H1 (cell line): ENCODE measurements at regions not wholly inside any gene's neighbourhood (a gene's known extent, or its start where the extent isn't known, plus 50 kb on each side); places are given as distances from the start of the nearest gene placed in this dataset.

Experiments used
- CTCF ChIA-PET: fragments of 300-600 bp; sonication (Branson Sonifier 250); formaldehyde crosslinking; loops from one replicate; lab custom pipeline; 2021; ENCODE audit not compliant: partially characterized antibody; lab: Charles Lee
- POLR2A ChIA-PET: fragments of 300-600 bp; sonication (Branson Sonifier 250); formaldehyde crosslinking; loops from one replicate; lab custom pipeline; 2021; ENCODE audit warnings: inconsistent platforms; ENCODE audit not compliant: partially characterized antibody; lab: Charles Lee
- DNase-seq, 2 experiments: peaks; one replicate each; pipeline versions ENCODE4 v3.0.0 to v3.0.0-alpha.2; 2010 to 2022; ENCODE audit warnings: low spot score in 2 of 2, low read depth in 1 of 2, mixed read lengths in 1 of 2
- FAIRE-seq: peaks from 2 replicates; lab custom pipeline; 2011; peaks lifted over from hg19 to GRCh38; lab: Jason Lieb, UNC
- H2AFZ ChIP-seq: 2 replicates; pipeline ENCODE4 v1.8.1; 2012; ENCODE audit warnings: low read length, inconsistent platforms
- H2AK5ac ChIP-seq: 2 replicates; pipeline ENCODE4 v1.6.1; 2013; ENCODE audit warnings: low read depth, low read length
- H2BK120ac ChIP-seq: replicated peaks from 2 replicates; pipeline ENCODE3; 2013; ENCODE audit warnings: low read depth, low read length, inconsistent platforms
- H2BK12ac ChIP-seq: 2 replicates; pipeline ENCODE4 v1.6.1; 2013; ENCODE audit warnings: low read depth, low read length
- H2BK15ac ChIP-seq: 2 replicates; pipeline ENCODE4 v1.6.1; 2013; ENCODE audit warnings: low read length
- H2BK20ac ChIP-seq: 2 replicates; pipeline ENCODE4 v1.6.1; 2013; ENCODE audit warnings: low read length
- H2BK5ac ChIP-seq: 2 replicates; pipeline ENCODE4 v1.6.1; 2013; ENCODE audit warnings: low read depth, low read length
- H3K14ac ChIP-seq: 2 replicates; pipeline ENCODE4 v1.6.1; 2013; ENCODE audit warnings: inconsistent platforms; ENCODE audit not compliant: insufficient read length
- H3K18ac ChIP-seq: 2 replicates; pipeline ENCODE4 v1.6.1; 2013; ENCODE audit warnings: low read length; ENCODE audit errors: extremely low read depth
- H3K23ac ChIP-seq: 2 replicates; pipeline ENCODE4 v1.6.1; 2013; ENCODE audit warnings: inconsistent platforms; ENCODE audit not compliant: insufficient read length
- H3K23me2 ChIP-seq: 2 replicates; pipeline ENCODE4 v1.6.1; 2013; ENCODE audit warnings: low read depth, low read length
- H3K27ac ChIP-seq: 2 replicates; pipeline ENCODE4 v1.6.1; 2011; ENCODE audit warnings: low read depth, low read length, inconsistent platforms
- H3K27me3 ChIP-seq, 4 experiments: replicated peaks in 1 of 4; 1 replicate in 1 of 4; 2 replicates in 3 of 4; pipeline versions ENCODE4 v1.6.1 to v1.8.1; 2011 to 2013; ENCODE audit warnings: low read length in 3 of 4, mild to moderate bottlenecking in 3 of 4, inconsistent platforms in 2 of 4, mixed read lengths in 2 of 4, moderate library complexity in 1 of 4; ENCODE audit not compliant: control insufficient read depth in 3 of 4, insufficient read depth in 3 of 4; ENCODE audit errors: extremely low read depth in 1 of 4
- H3K36me3 ChIP-seq, 4 experiments: 2 replicates each; pipeline versions ENCODE4 v1.6.1 to v1.8.1; 2011 to 2013; ENCODE audit warnings: mild to moderate bottlenecking in 4 of 4, low read length in 3 of 4, moderate library complexity in 2 of 4, control low read depth in 1 of 4, inconsistent platforms in 1 of 4; ENCODE audit not compliant: insufficient read depth in 4 of 4, control insufficient read depth in 2 of 4
- H3K4ac ChIP-seq: replicated peaks from 2 replicates; pipeline ENCODE3; 2013; ENCODE audit warnings: low read length, low read depth, mixed read lengths, inconsistent platforms; ENCODE audit not compliant: insufficient read length
- H3K4me1 ChIP-seq, 4 experiments: replicated peaks in 1 of 4; 1 replicate in 1 of 4; 2 replicates in 3 of 4; pipeline versions ENCODE4 v1.6.1 to v1.8.1; 2011 to 2013; ENCODE audit warnings: low read length in 3 of 4, inconsistent platforms in 2 of 4, mixed read lengths in 1 of 4; ENCODE audit not compliant: insufficient read depth in 4 of 4, control insufficient read depth in 3 of 4
- H3K4me2 ChIP-seq, 2 experiments: 2 replicates each; pipeline versions ENCODE4 v1.6.1 to v1.8.1; 2011 to 2013; ENCODE audit warnings: low read depth in 2 of 2, low read length in 2 of 2, control low read depth in 1 of 2, inconsistent platforms in 1 of 2, mild to moderate bottlenecking in 1 of 2; ENCODE audit not compliant: insufficient read depth in 1 of 2
- H3K4me3 ChIP-seq, 4 experiments: fragments of 200-600, 300-600 bp in 1 of 4; sonication (generic), shearing (Covaris generic), sonication (Bioruptor Twin) in 1 of 4; 2 replicates each; pipeline versions ENCODE4 v1.5.1 to v1.8.1; 2011 to 2016; ENCODE audit warnings: low read length in 4 of 4, low read depth in 3 of 4, control low read depth in 2 of 4, inconsistent platforms in 2 of 4, mild to moderate bottlenecking in 2 of 4, mixed read lengths in 1 of 4, moderate library complexity in 1 of 4; ENCODE audit not compliant: insufficient read depth in 2 of 4; ENCODE audit errors: extremely low read depth in 1 of 4
- H3K56ac ChIP-seq: replicated peaks from 2 replicates; pipeline ENCODE3; 2013; ENCODE audit warnings: low read depth, mild to moderate bottlenecking, mixed read lengths, low read length, inconsistent platforms; ENCODE audit not compliant: insufficient read length
- H3K79me1 ChIP-seq: 2 replicates; pipeline ENCODE4 v1.6.1; 2013; ENCODE audit warnings: low read depth, low read length, control low read depth
- H3K79me2 ChIP-seq, 2 experiments: 2 replicates each; pipeline versions ENCODE4 v1.6.1 to v1.8.1; 2012 to 2013; ENCODE audit warnings: low read length in 2 of 2, mild to moderate bottlenecking in 2 of 2, inconsistent platforms in 1 of 2; ENCODE audit not compliant: insufficient read depth in 2 of 2, control insufficient read depth in 1 of 2
- H3K9ac ChIP-seq, 4 experiments: replicated peaks in 1 of 4; 1 replicate in 1 of 4; 2 replicates in 3 of 4; pipeline versions ENCODE4 v1.6.1 to v1.8.1; 2011 to 2013; ENCODE audit warnings: low read depth in 3 of 4, low read length in 3 of 4, control low read depth in 2 of 4, mild to moderate bottlenecking in 2 of 4, moderate library complexity in 2 of 4, inconsistent platforms in 1 of 4; ENCODE audit errors: extremely low read depth in 1 of 4
- H3K9me3 ChIP-seq, 2 experiments: 2 replicates each; pipeline versions ENCODE4 v1.6.1 to v1.8.1; 2012 to 2013; ENCODE audit warnings: mild to moderate bottlenecking in 2 of 2, moderate library complexity in 2 of 2, control low read depth in 1 of 2, inconsistent platforms in 1 of 2, low read depth in 1 of 2, low read length in 1 of 2, mixed read lengths in 1 of 2; ENCODE audit not compliant: insufficient read depth in 2 of 2
- H4K20me1 ChIP-seq, 2 experiments: replicated peaks in 1 of 2; 2 replicates each; pipeline versions ENCODE3 to v1.8.1; 2011 to 2013; ENCODE audit warnings: inconsistent platforms in 2 of 2, low read length in 2 of 2, mild to moderate bottlenecking in 1 of 2; ENCODE audit not compliant: insufficient read depth in 2 of 2, control insufficient read depth in 1 of 2
- H4K5ac ChIP-seq: 2 replicates; pipeline ENCODE4 v1.6.1; 2013; ENCODE audit warnings: low read length, low read depth, mixed read lengths, inconsistent platforms; ENCODE audit not compliant: insufficient read length
- H4K8ac ChIP-seq: 2 replicates; pipeline ENCODE4 v1.8.0; 2013; ENCODE audit warnings: mild to moderate bottlenecking, moderate library complexity, low read length, inconsistent platforms; ENCODE audit not compliant: insufficient read depth; ENCODE audit errors: extremely low read depth
- H4K91ac ChIP-seq: replicated peaks from 2 replicates; pipeline ENCODE3; 2013; ENCODE audit warnings: low read length, mixed read lengths, inconsistent platforms; ENCODE audit not compliant: insufficient read length
- BACH1 ChIP-seq: IDR thresholded peaks from 2 replicates; pipeline ENCODE4 v1.6.1; 2012; ENCODE audit warnings: low read length, improper control_type of control experiment
- SAP30 ChIP-seq: fragments of 300-600 bp; sonication (generic); IDR thresholded peaks from 2 replicates; pipeline ENCODE4 v1.7.1; 2012; ENCODE audit warnings: low read length, moderate library complexity, mild to moderate bottlenecking, inconsistent platforms; ENCODE audit not compliant: insufficient read depth, insufficient replicate concordance
- WGBS, 2 experiments: shearing (Covaris generic) in 1 of 2; methylation state at CpG; one replicate each; pipeline versions ENCODE4 v1.1.6 to v1.1.7; 2013 to 2015; ENCODE audit warnings: low lambda C conversion rate in 2 of 2, mixed read lengths in 2 of 2, inconsistent platforms in 1 of 2, low coverage in 1 of 2, missing lambda C conversion rate in 1 of 2; ENCODE audit not compliant: insufficient replicate concordance in 2 of 2, insufficient coverage in 1 of 2, insufficient read length in 1 of 2; ENCODE audit errors: extremely low coverage in 1 of 2, missing lambda C conversion rate in 1 of 2; 5-methylcytosine and 5-hydroxymethylcytosine counted together

DNA sequence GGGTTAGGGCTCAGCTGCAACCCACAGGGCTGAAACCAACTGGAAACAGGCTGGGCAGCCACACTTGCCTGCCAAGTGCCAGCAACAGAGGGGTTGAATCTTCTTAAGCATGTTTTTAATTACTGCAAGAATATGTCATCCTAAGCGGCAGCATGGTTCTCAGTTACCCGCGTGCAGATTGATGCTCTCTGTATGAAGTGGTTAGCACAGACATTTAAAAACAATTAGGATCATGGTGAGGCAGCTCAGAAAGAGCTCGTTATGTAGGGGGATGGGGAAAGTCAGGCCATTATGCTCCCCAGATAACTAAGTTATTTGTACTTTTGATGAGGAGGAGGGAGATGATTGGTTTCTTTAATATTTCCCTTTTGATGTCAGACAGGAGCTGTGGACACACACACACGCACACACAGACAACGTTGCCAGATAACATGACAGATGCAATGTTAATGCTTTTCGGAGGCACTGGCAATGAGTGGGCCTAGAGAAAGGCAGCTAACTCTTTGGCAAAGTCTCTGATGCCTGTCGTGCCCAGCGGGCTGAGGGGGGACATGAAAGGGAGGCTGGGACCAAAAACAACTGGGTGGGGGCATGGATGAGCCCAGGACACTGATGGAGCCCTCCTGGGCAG, 389.7 kb downstream of the NXPE2 start:
- no peak for FAIRE-seq

More for the DNA sequence above, 389.7 kb downstream of the NXPE2 start:
- Histone ChIP-seq H2BK20ac (no peak overlapping the region), H3K79me2 (no peaks in the 10 kb centered on the region), H2BK5ac (no peak overlapping the region), H2BK15ac (no peak overlapping the region), H3K4me3 (no peak overlapping the region), H4K8ac (no peak overlapping the region), H3K27me3 (no peaks in the 10 kb centered on the region; a peak in 1 of 7 replicates), H2AFZ (no peak overlapping the region), H4K20me1 (no peaks in the 10 kb centered on the region), H3K23me2 (no peaks in the 10 kb centered on the region), H3K14ac (no peak overlapping the region), H2BK12ac (no peak overlapping the region), H2BK120ac (no peak overlapping the region), H3K4me2 (no peak overlapping the region), H3K9ac (no peak overlapping the region), H3K4ac (no peak overlapping the region), H3K9me3 (no peaks in the 10 kb centered on the region), H3K18ac (no peak overlapping the region), H3K27ac (no peak overlapping the region), H3K4me1 (no peaks in the 10 kb centered on the region), H3K56ac (no peak overlapping the region)
- no peak for DNase-seq
- CTCF ChIA-PET, result interaction anchor here (0.6 to 0.7 kb wide), 2 partner anchors 16 to 205 kb away, joined by 3 read pairs; no protein-coding TSS in a partner anchor
- 89% methylated on average over 9 of the region's 9 CpGs; no CpG with 5 or more reads in 1 of the 2 experiments for WGBS, 2 experiments
- TF ChIP-seq SAP30, result no peak
- no peak for TF ChIP-seq BACH1
- TF ChIP-seq, all 59 proteins: peak for 0
- Histone ChIP-seq H2AK5ac (no peak overlapping the region), H4K91ac (no peak overlapping the region), H3K36me3 (no peaks in the 10 kb centered on the region), H4K5ac (no peak overlapping the region), H3K79me1 (no peaks in the 10 kb centered on the region), H3K23ac (no peak overlapping the region)
- POLR2A ChIA-PET, result no interaction called here
